A549 (cell line): ENCODE measurements at regions not wholly inside any gene's neighbourhood (a gene's known extent, or its start where the extent isn't known, plus 50 kb on each side); places are given as distances from the start of the nearest gene placed in this dataset.

ENCODE experiments used
- ATAC-seq, 2 experiments: fragments of 200-7000 bp in 1 of 2; fragments of >200 bp in 1 of 2; cut with Nextera tagmentation in 1 of 2; cut with Tn5 transposase in 1 of 2; 3 replicates each; pipeline versions ENCODE4 v1.8.0 to v1.9.1; 2018 to 2020; ENCODE audit warnings: mild to moderate bottlenecking in 1 of 2, moderate library complexity in 1 of 2
- CTCF ChIA-PET: fragments of 300-600 bp; sonication (Branson Sonifier 250); formaldehyde crosslinking; extraction: SDS; loops from one replicate; lab custom pipeline; 2021; ENCODE audit warnings: antibody characterized with exemption, inconsistent platforms; lab: Yijun Ruan, JAX
- POLR2A ChIA-PET: fragments of 350-600 bp; formaldehyde crosslinking; extraction: SDS; loops from one replicate; lab custom pipeline; 2021; ENCODE audit warnings: antibody characterized with exemption, inconsistent platforms; lab: Yijun Ruan, JAX
- DNase-seq, 2 experiments: peaks; one replicate each; pipeline versions ENCODE4 v3.0.0 to v3.0.0-alpha.2; 2011 to 2016; ENCODE audit warnings: low read depth in 1 of 2, low spot score in 1 of 2
- FAIRE-seq: peaks from 2 replicates; lab custom pipeline; 2011; peaks lifted over from hg19 to GRCh38; lab: Jason Lieb, UNC
- H3K27ac ChIP-seq, 2 experiments: fragments of >200 bp; sonication (Bioruptor Twin); formaldehyde crosslinking; 3 replicates each; pipeline ENCODE4 v1.5.1; 2016 to 2017
- H3K4me1 ChIP-seq: fragments of >200 bp; sonication (Bioruptor Twin); formaldehyde crosslinking; 3 replicates; pipeline ENCODE4 v1.6.1; 2016
- H3K4me2 ChIP-seq: fragments of >200 bp; sonication (Bioruptor Twin); formaldehyde crosslinking; 3 replicates; pipeline ENCODE4 v1.6.1; 2016
- H3K4me3 ChIP-seq: fragments of >200 bp; sonication (Bioruptor Twin); formaldehyde crosslinking; 3 replicates; pipeline ENCODE4 v1.5.1; 2016
- H3K9me3 ChIP-seq: fragments of >200 bp; sonication (Bioruptor Twin); formaldehyde crosslinking; 3 replicates; pipeline ENCODE4 v1.6.1; 2016
- BHLHE40 ChIP-seq: IDR thresholded peaks from 2 replicates; pipeline ENCODE4 v1.6.1; 2012; ENCODE audit warnings: low read depth, low read length, inconsistent platforms
- CBX8 ChIP-seq: fragments of 200-600 bp; sonication (generic); IDR thresholded peaks from 2 replicates; pipeline ENCODE4 v1.6.1; 2016
- CHD4 ChIP-seq: fragments of 200-600 bp; sonication (generic); IDR thresholded peaks from 2 replicates; pipeline ENCODE4 v1.6.1; 2016; ENCODE audit warnings: antibody characterized with exemption, mild to moderate bottlenecking, borderline replicate concordance
- EHF ChIP-seq: fragments of 250-450 bp; sonication (Bioruptor Pico); IDR thresholded peaks from 2 replicates; pipeline ENCODE4 v1.5.0; 2020; ENCODE audit warnings: mild to moderate bottlenecking
- EHMT2 ChIP-seq: fragments of 200-600 bp; sonication (generic); IDR thresholded peaks from 2 replicates; pipeline ENCODE4 v1.6.1; 2016; ENCODE audit warnings: antibody characterized with exemption, low read depth, mild to moderate bottlenecking, moderate library complexity
- ESRRA ChIP-seq: fragments of 150-350 bp; IDR thresholded peaks from 2 replicates; pipeline ENCODE4 v1.6.1; 2014; ENCODE audit warnings: mild to moderate bottlenecking, low read length, borderline replicate concordance
- GATA3 ChIP-seq: IDR thresholded peaks from 2 replicates; pipeline ENCODE4 v1.6.1; 2012; ENCODE audit warnings: borderline replicate concordance
- HDAC2 ChIP-seq: fragments of 200-600 bp; sonication (generic); IDR thresholded peaks from 2 replicates; pipeline ENCODE4 v1.6.1; 2016
- HMGXB4 ChIP-seq: fragments of 250-450 bp; sonication (Bioruptor Pico); IDR thresholded peaks from 2 replicates; pipeline ENCODE4 v1.5.0; 2021; ENCODE audit warnings: mild to moderate bottlenecking, moderate library complexity, borderline replicate concordance
- HOXB13 ChIP-seq: fragments of 250-450 bp; sonication (Bioruptor Pico); IDR thresholded peaks from 2 replicates; pipeline ENCODE4 v1.5.0; 2020; ENCODE audit warnings: low read depth, mild to moderate bottlenecking, moderate library complexity
- HOXB5 ChIP-seq: fragments of 250-450 bp; sonication (Bioruptor Pico); IDR thresholded peaks from 2 replicates; pipeline ENCODE4 v1.5.0; 2020; ENCODE audit warnings: mild to moderate bottlenecking, moderate library complexity
- JUNB ChIP-seq: fragments of >200 bp; sonication (Bioruptor Twin); formaldehyde crosslinking; IDR thresholded peaks from 2 replicates; pipeline ENCODE4 v1.6.1; 2016
- KDM1A ChIP-seq: fragments of 200-600 bp; sonication (generic); IDR thresholded peaks from 2 replicates; pipeline ENCODE4 v1.6.1; 2016; ENCODE audit warnings: low read depth, mild to moderate bottlenecking
- KDM5A ChIP-seq: fragments of 200-600 bp; sonication (generic); IDR thresholded peaks from 2 replicates; pipeline ENCODE4 v1.6.1; 2016; ENCODE audit warnings: antibody characterized with exemption, mild to moderate bottlenecking
- MAFK ChIP-seq: fragments of 450-650 bp; IDR thresholded peaks from 2 replicates; pipeline ENCODE4 v1.6.1; 2014; ENCODE audit not compliant: partially characterized antibody
- MAZ ChIP-seq: fragments of 150-350 bp; IDR thresholded peaks from 2 replicates; pipeline ENCODE4 v1.6.1; 2014; ENCODE audit warnings: antibody characterized with exemption, low read depth, low read length, borderline replicate concordance
- NR3C1 ChIP-seq: fragments of >200 bp; sonication (Bioruptor Twin); formaldehyde crosslinking; IDR thresholded peaks from 3 replicates; pipeline ENCODE4 v1.6.1; 2017
- PHF8 ChIP-seq: fragments of 200-600 bp; sonication (generic); IDR thresholded peaks from 2 replicates; pipeline ENCODE4 v1.6.1; 2016; ENCODE audit warnings: low read depth, mild to moderate bottlenecking, antibody characterized with exemption, moderate library complexity, borderline replicate concordance
- RAD21 ChIP-seq, 2 experiments: fragments of >200 bp in 1 of 2; sonication (Bioruptor Twin) in 1 of 2; formaldehyde crosslinking in 1 of 2; IDR thresholded peaks in 1 of 2; conservative IDR thresholded peaks in 1 of 2; 2 replicates in 1 of 2; 3 replicates in 1 of 2; pipeline ENCODE4 v1.6.1; 2012 to 2018; ENCODE audit warnings: inconsistent platforms in 1 of 2
- RARB ChIP-seq: fragments of 250-450 bp; sonication (Bioruptor Pico); IDR thresholded peaks from 2 replicates; pipeline ENCODE4 v1.8.0; 2021; ENCODE audit warnings: mild to moderate bottlenecking, moderate library complexity
- RCOR1 ChIP-seq: fragments of 150-350 bp; IDR thresholded peaks from 2 replicates; pipeline ENCODE4 v1.6.1; 2014; ENCODE audit warnings: antibody characterized with exemption, low read length, low read depth
- SMC3 ChIP-seq: fragments of >200 bp; sonication (Bioruptor Twin); formaldehyde crosslinking; IDR thresholded peaks from 3 replicates; pipeline ENCODE4 v1.6.1; 2018; ENCODE audit warnings: inconsistent platforms
- SREBF2 ChIP-seq: fragments of 450-650 bp; IDR thresholded peaks from 2 replicates; pipeline ENCODE4 v1.6.1; 2014; ENCODE audit warnings: mild to moderate bottlenecking, moderate library complexity
- TFCP2L1 ChIP-seq: fragments of 250-450 bp; sonication (Bioruptor Pico); IDR thresholded peaks from 2 replicates; pipeline ENCODE4 v1.5.0; 2021; ENCODE audit warnings: mild to moderate bottlenecking
- TP53 ChIP-seq: fragments of 250-450 bp; sonication (Bioruptor Pico); IDR thresholded peaks from 2 replicates; pipeline ENCODE4 v1.5.0; 2021; ENCODE audit warnings: mild to moderate bottlenecking, moderate library complexity
- USF2 ChIP-seq: fragments of 450-650 bp; IDR thresholded peaks from 2 replicates; pipeline ENCODE4 v1.6.1; 2014; ENCODE audit warnings: antibody characterized with exemption
- ZC3H11A ChIP-seq: fragments of 450-650 bp; IDR thresholded peaks from 2 replicates; pipeline ENCODE4 v1.6.1; 2014; ENCODE audit warnings: antibody characterized with exemption, mild to moderate bottlenecking
- ZFP36 ChIP-seq: fragments of 450-650 bp; IDR thresholded peaks from 2 replicates; pipeline ENCODE4 v1.6.1; 2014; ENCODE audit warnings: borderline replicate concordance; ENCODE audit not compliant: partially characterized antibody
- WGBS: methylation state at CpG from one replicate; pipeline ENCODE4 v1.1.6; 2017; ENCODE audit errors: missing lambda C conversion rate; 5-methylcytosine and 5-hydroxymethylcytosine counted together
- TF ChIP-seq, protein P1 (sequence below): IDR thresholded peaks from 2 replicates; pipeline ENCODE4 v1.6.1; 2012; ENCODE audit warnings: low read depth, borderline replicate concordance

DNA sequence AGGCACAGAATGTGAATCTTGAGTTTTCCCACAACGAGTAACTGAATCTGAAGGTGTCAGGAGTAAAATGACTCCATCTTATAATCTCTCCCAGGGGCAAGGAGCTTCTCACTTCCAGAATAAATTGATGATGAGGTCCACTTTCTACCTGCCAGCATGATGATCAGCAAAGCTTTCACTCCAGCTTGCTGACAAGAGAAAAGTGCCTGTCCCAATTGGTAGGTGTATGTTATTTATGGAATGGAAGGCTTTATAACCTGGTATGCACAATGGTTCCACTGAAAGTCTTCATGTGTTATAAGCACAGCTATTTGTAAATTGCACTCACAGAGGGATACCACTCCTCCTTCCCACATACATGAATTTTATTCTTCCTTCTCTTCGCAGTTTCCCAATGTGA is 401.0 kb upstream of the UBE2E3 start:
- 68% methylated on average over 2 of the region's 2 CpGs for WGBS
- FAIRE-seq (no peak), ATAC-seq (no peak), DNase-seq (no peak)
- Histone ChIP-seq H3K4me2 (no peak overlapping the region), H3K4me1 (no peaks in the 10 kb centered on the region), H3K27ac (no peak overlapping the region), H3K9me3 (no peaks in the 10 kb centered on the region), H3K4me3 (no peak overlapping the region)
- ChIA-PET CTCF (no interaction called here), POLR2A (no interaction called here)
- TF ChIP-seq KDM5A (no peak), TFCP2L1 (CRISPR knock-in tag) (no peak), HDAC2 (no peak), NR3C1 (no peak), HOXB13 (CRISPR knock-in tag) (no peak), CHD4 (no peak), EHMT2 (no peak), USF2 (no peak), ZFP36 (no peak), KDM1A (no peak), MAFK (no peak), PHF8 (no peak), GATA3 (no peak), RCOR1 (no peak), TP53 (CRISPR knock-in tag) (no peak), HOXB5 (CRISPR knock-in tag) (no peak), MAZ (no peak), RARB (CRISPR knock-in tag) (no peak), SREBF2 (no peak)
- TF ChIP-seq, protein P1, sequence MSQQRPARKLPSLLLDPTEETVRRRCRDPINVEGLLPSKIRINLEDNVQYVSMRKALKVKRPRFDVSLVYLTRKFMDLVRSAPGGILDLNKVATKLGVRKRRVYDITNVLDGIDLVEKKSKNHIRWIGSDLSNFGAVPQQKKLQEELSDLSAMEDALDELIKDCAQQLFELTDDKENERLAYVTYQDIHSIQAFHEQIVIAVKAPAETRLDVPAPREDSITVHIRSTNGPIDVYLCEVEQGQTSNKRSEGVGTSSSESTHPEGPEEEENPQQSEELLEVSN: no peak

DNA sequence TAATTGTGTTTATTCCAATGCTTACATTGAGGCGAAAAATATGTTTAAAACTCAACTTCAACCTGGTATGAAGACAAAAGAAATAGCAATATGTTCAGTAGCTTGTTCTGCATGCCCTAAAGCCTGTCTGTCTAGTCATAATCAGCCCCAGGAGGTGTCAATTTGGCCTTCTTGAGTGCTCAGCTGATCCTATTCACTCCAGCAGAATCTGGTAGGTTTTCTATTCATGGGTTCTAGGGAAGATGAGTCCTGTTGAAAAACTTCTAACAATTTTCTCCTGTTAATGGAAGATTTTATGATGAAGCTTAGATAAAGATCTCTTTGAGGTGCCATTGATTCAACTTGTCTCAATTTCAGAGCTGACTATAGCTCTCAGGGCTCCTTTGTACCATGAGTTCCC is 402.0 kb upstream of the UBE2E3 start:
- ChIA-PET POLR2A (no interaction called here), CTCF (interaction anchor here (1.2 kb wide), 1 partner anchor 325 kb away, joined by 3 read pairs; no protein-coding TSS in a partner anchor)
- TF ChIP-seq HMGXB4 (CRISPR knock-in tag) (no peak), ESRRA (no peak), RAD21 (conservative IDR thresholded peaks at IDR 0.05 in 1 of 2, IDR thresholded peaks at IDR 0.05 in 1 of 2) (no peak), EHF (CRISPR knock-in tag) (no peak), TP53 (CRISPR knock-in tag) (no peak), GATA3 (no peak), CBX8 (no peak), JUNB (no peak), BHLHE40 (no peak), ZC3H11A (no peak), SMC3 (no peak), EHMT2 (no peak), TFCP2L1 (CRISPR knock-in tag) (no peak)
- TF ChIP-seq, protein P1: no peak
- WGBS: 71% methylated on average over 1 of the region's 1 CpG
- ATAC-seq (no peak), DNase-seq (no peak), FAIRE-seq (no peak)
- H3K4me2 ChIP-seq: no peak overlapping the region
- H3K4me3 ChIP-seq: no peak overlapping the region
- H3K9me3 ChIP-seq: no peaks in the 10 kb centered on the region
- no peak overlapping the region for H3K27ac ChIP-seq
- H3K4me1 ChIP-seq: peaks cover 7% of the 10 kb centered on the region; the same call in 1 of the 3 replicates
